NCI-H1930 (cell line): ENCODE measurements at regions not wholly inside any gene's neighbourhood (a gene's known extent, or its start where the extent isn't known, plus 50 kb on each side); places are given as distances from the start of the nearest gene placed in this dataset.

Experiments
- DNase-seq, 2 experiments: peaks; one replicate each; lab custom pipeline; 2025; lab: John Stamatoyannopoulos, UW

DNA sequence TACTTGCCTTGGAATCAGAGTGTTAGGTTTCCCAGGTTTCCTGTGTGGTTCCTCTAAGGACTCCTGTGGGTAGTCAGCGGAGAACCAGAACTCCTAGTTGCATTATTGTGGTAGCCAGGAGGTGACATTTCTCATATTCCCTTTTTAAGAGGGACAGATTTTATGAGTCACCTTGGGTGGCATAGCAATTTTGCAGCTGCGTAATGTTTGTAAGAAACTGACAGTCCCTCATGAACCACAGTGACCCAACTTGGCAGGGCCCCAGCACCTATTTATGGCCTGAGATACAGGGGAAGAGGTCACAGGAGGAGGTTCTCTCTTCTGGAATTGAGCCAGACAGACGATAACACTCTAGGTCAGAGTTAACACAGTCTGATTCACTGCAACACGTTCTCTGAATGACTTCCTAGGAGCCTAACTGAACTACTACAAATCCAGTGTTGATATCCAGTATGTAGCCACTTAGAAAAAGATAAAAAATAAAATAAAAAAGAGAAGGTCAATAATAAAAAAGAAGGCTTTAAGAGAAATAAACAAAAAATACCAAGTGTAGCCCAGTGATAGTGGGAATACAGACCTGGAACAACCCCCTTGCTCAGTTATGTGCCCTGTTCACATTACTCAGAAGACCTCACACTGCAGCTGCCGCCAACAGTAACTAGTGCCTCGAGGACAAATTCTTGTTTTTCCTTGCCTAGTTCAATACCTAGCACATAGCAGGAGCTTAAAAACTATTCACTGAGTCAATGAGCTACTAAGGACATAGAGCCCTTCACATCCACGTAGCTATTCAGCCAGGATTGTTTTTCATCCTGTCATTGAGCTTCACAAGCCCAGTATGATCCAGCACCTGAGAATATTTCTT lies 50.7 kb upstream of the VLDLR start:
- DNase-seq, result no peak
